NCI-H345 treated with DMSO at 0.1 percent for 48 hours (cell line): ENCODE measurements at regions not wholly inside any gene's neighbourhood (a gene's known extent, or its start where the extent isn't known, plus 50 kb on each side); places are given as distances from the start of the nearest gene placed in this dataset.
A peak's percentile ranks its signal among the peaks of the same experiment; 100 is the strongest.

Source experiments
- DNase-seq: peaks from one replicate; lab custom pipeline; 2025; ENCODE audit not compliant: unreplicated experiment; lab: John Stamatoyannopoulos, UW

- DNase-seq, result no peak
Observed at GRCh38 chr7:34269084-34269483, 363.7 kb downstream of the BMPER start.

DNA sequence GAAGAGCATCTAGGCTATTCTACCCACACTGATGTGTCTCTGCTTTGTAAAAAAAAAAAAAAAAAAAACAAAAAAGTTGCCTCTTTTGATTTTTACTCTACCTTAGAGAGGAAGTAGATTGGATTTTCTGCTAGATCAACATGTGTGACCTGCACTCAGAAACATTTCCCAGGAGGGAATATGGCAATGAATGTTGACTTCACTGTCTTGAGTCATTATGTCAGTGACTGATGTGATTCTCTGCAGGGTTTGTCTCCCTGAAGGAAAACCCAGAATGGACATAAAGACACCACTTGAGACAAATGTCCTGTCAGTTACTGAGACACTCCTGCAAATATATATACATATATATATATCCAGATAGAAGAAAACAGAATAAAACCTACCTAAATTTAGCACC, 370.3 kb downstream of the BMPER start:
- no peak for DNase-seq

GRCh38 chr7:34277016-34277802, 371.9 kb downstream of the BMPER start:
- no peak for DNase-seq

- no peak for DNase-seq
Observed at GRCh38 chr7:34277803-34278199, 372.5 kb downstream of the BMPER start.

GRCh38 chr7:34281260-34281659, 375.9 kb downstream of the BMPER start:
- no peak for DNase-seq

DNA sequence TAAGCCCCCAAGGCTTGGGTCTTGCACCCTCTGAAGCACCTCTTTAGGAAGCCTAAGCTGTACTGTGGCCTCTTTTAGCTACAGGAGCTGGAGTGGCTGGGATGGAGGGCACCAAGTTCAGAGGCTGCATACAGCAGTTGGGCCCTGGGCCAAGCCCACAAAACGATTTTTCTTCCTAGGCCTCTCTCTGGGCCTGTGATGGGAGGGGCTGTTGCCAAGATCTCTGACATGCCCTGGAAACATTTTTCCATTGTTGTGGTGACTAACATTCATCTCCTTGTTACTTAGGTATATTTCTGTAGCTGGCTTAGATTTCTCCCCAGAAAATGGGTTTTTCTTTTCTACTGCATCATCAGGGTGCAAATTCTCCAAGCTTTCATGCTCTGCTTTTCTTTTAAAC, 375.7 kb upstream of the NPSR1 start:
- DNase-seq, result no peak

DNA sequence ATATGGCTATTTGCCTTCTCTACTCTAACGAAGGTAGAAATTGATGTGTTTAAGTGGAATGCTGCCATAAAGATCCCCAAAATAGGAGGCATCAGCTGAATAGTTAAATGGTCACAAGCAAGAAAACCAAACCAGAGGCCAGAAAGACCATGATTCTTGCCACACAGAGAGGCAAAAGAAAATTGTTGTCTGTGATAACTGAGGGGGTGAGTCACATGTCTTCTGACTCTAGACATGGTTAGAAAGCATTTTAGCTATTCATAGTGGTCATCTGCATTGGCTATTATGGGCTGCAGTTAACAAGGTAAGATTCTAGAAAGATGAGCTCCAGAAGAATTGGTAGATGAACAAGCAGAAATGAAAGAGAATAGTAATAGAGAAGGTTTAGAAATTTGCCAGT, 361.4 kb upstream of the NPSR1 start:
- no peak for DNase-seq

- DNase-seq, result no peak
Observed at GRCh38 chr7:34298492-34299013, 359.5 kb upstream of the NPSR1 start.

DNA sequence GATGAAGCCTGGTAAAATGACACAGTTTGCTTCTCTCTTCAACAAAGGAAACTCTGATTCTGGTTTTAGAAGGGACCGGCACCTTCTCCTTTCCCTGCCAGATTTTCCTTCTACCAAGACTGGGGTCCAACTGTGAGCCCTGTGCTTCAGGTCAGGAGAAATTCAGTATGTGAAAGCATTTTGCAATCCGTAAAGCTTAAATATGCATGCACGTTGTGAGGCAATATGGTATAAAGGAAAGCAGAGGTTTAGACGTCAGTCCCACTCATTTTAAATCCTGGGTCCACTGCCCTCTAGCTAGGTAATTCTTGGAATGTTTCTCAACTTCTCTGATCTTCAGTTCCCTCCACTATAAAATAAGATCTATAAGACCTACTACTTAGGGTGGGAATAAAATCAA, 359.0 kb upstream of the NPSR1 start:
- no peak for DNase-seq

DNA sequence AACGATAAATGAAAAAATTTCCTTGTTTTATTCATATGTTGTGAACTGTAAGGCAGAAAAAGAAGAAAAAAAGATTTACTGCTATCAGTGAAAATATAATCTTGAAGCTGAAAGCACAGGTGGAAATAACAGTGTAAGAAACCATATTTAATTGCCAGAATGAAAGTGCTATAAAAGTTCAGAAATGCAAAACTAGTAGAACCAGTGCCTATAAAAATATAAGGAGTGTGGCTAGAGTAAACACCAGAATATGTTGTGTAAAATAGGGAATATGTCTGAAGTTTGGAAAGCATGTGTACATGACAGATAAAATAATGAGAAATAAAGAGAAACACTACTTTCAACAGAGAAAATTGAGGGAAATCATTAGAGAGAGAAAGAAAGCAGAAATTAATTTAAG, 350.5 kb upstream of the NPSR1 start:
- DNase-seq, result no peak

- DNase-seq, result no peak
Observed at GRCh38 chr7:34308595-34308994, 349.4 kb upstream of the NPSR1 start.

- no peak for DNase-seq
Observed at GRCh38 chr7:34309116-34309515, 348.9 kb upstream of the NPSR1 start.

GRCh38 chr7:34309584-34309983, 348.4 kb upstream of the NPSR1 start:
- no peak for DNase-seq

DNA sequence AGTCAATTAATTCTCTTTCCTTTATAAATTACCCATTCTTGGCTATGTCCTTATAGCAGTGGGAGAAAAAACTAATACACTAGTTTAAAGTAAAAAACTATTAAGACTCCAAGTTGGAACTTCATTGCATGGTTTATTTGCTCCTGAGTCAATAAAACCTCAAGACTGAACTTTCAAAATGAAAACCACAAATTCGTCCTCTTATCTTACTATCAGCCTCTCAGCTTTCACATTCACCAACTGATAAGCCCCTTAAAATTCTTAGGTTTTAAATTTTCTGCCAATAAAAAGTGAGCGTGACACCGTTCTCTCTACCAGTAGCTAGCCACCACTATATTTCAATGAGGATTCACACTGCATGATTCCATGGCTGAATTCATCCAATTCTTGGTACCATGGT, 346.4 kb upstream of the NPSR1 start:
- no peak for DNase-seq

- DNase-seq, result no peak
Observed at GRCh38 chr7:34312624-34313023, 345.4 kb upstream of the NPSR1 start.

- DNase-seq, result no peak
Observed at GRCh38 chr7:34313289-34313688, 344.7 kb upstream of the NPSR1 start.

DNA sequence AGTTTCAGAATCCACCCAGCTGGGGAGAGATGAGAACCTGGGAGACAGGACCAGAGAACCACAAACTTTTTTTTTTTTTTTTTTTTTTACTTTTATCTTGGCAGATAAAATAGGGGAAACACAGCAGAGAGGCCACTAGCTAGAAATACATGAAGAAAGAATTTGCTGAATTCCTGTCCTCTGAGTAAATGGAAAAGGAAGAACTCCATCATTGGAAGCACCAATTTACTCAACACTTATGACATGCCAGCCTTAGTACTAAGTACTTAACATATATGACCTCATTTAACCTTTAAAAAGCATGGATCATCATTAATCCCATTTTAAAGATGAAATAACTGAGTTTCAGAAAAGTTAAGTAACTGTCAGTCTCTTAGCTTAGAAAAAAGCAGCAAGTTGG, 343.0 kb upstream of the NPSR1 start:
- no peak for DNase-seq

DNA sequence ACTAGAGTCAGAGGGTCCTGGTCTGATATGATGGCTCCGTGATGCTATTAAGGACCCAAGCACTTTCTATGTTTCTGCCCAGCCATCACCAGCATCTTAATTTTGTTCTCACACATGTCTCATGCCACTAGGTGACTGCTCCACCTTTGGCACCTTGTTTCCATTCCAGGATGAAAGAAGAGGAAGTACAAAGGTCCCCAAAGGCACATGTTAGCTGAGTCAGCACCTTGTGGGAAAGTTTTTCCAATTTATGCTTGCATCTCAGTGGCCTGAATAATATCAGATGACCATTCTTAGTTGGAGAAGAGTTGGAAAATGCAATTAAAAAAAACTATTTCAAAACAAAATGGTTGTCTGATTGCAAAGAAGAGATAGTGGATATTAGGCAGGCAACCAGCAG, 341.0 kb upstream of the NPSR1 start:
- no peak for DNase-seq

- DNase-seq, result no peak
Observed at GRCh38 chr7:34320412-34320811, 337.6 kb upstream of the NPSR1 start.

GRCh38 chr7:34320926-34321661, 336.9 kb upstream of the NPSR1 start:
- peak; percentile 41 for DNase-seq

- no peak for DNase-seq
Observed at GRCh38 chr7:34322841-34323240, 335.2 kb upstream of the NPSR1 start.

GRCh38 chr7:34327681-34328080, 330.3 kb upstream of the NPSR1 start:
- DNase-seq, result no peak
